ENCODE measurements at regions not wholly inside any gene's neighbourhood (a gene's known extent, or its start where the extent isn't known, plus 50 kb on each side); places are given as distances from the start of the nearest gene placed in this dataset.
A peak's percentile ranks its signal among the peaks of the same experiment; 100 is the strongest.
"Not testable (repeated sequence)": the region's sequence is repeated elsewhere in the genome, so short reads cannot be mapped to it uniquely, and the experiment has no call there.

GRCh38 chr12:4157122-4157521 is 116.4 kb upstream of the CCND2 start:
- no peak overlapping the region for H3K4me3 ChIP-seq (ENCODE audit: low read length)
- WGBS (ENCODE audit: insufficient coverage, low lambda C conversion rate), result 20% methylated on average over 1 of the region's 3 CpGs
- no peaks in the 10 kb centered on the region for H3K4me1 ChIP-seq (ENCODE audit: control insufficient read depth, insufficient read depth, low read length)
- H3K9me3 ChIP-seq (ENCODE audit: control insufficient read depth, low read depth, low read length), result no peaks in the 10 kb centered on the region
- no peak for DNase-seq
- H3K36me3 ChIP-seq (ENCODE audit: control insufficient read depth, insufficient read depth, low read length), result no peaks in the 10 kb centered on the region
- H3K27me3 ChIP-seq (ENCODE audit: control insufficient read depth, insufficient read depth, low read length), result no peaks in the 10 kb centered on the region
- H3K27ac ChIP-seq (ENCODE audit: low read length), result no peak overlapping the region

GRCh38 chr12:4156317-4156716 is 117.2 kb upstream of the CCND2 start:
- Histone ChIP-seq H3K27ac (ENCODE audit: low read length) (no peak overlapping the region), H3K9me3 (ENCODE audit: control insufficient read depth, low read depth, low read length) (no peaks in the 10 kb centered on the region), H3K27me3 (ENCODE audit: control insufficient read depth, insufficient read depth, low read length) (no peaks in the 10 kb centered on the region), H3K36me3 (ENCODE audit: control insufficient read depth, insufficient read depth, low read length) (no peaks in the 10 kb centered on the region), H3K4me3 (ENCODE audit: low read length) (no peak overlapping the region), H3K4me1 (ENCODE audit: control insufficient read depth, insufficient read depth, low read length) (no peaks in the 10 kb centered on the region)
- WGBS (ENCODE audit: insufficient coverage, low lambda C conversion rate), result no CpG with 5 or more reads among the region's 2 CpGs
- DNase-seq, result no peak

GRCh38 chr12:4154672-4155225 is 118.8 kb upstream of the CCND2 start:
- Histone ChIP-seq H3K9me3 (ENCODE audit: control insufficient read depth, low read depth, low read length) (no peaks in the 10 kb centered on the region), H3K36me3 (ENCODE audit: control insufficient read depth, insufficient read depth, low read length) (no peaks in the 10 kb centered on the region), H3K4me3 (ENCODE audit: low read length) (no peak overlapping the region), H3K27ac (ENCODE audit: low read length) (no peak overlapping the region), H3K27me3 (ENCODE audit: control insufficient read depth, insufficient read depth, low read length) (no peaks in the 10 kb centered on the region), H3K4me1 (ENCODE audit: control insufficient read depth, insufficient read depth, low read length) (no peaks in the 10 kb centered on the region)
- 100% methylated on average over 2 of the region's 7 CpGs for WGBS (ENCODE audit: insufficient coverage, low lambda C conversion rate)
- no peak for DNase-seq

- H3K36me3 ChIP-seq (ENCODE audit: control insufficient read depth, insufficient read depth, low read length), result no peaks in the 10 kb centered on the region
- DNase-seq, result peak in 1 of 2 donors; percentile 65
- no CpG with 5 or more reads among the region's 3 CpGs for WGBS (ENCODE audit: insufficient coverage, low lambda C conversion rate)
- H3K4me1 ChIP-seq (ENCODE audit: control insufficient read depth, insufficient read depth, low read length), result no peaks in the 10 kb centered on the region
- no peaks in the 10 kb centered on the region for H3K9me3 ChIP-seq (ENCODE audit: control insufficient read depth, low read depth, low read length)
- H3K4me3 ChIP-seq (ENCODE audit: low read length), result no peak overlapping the region
- no peaks in the 10 kb centered on the region for H3K27me3 ChIP-seq (ENCODE audit: control insufficient read depth, insufficient read depth, low read length)
- H3K27ac ChIP-seq (ENCODE audit: low read length), result no peak overlapping the region
These were observed 120.1 kb upstream of the CCND2 start for GRCh38 chr12:4153343-4153892.

- Histone ChIP-seq H3K9me3 (ENCODE audit: control insufficient read depth, low read depth, low read length) (no peaks in the 10 kb centered on the region), H3K4me3 (ENCODE audit: low read length) (no peak overlapping the region), H3K36me3 (ENCODE audit: control insufficient read depth, insufficient read depth, low read length) (no peaks in the 10 kb centered on the region), H3K27me3 (ENCODE audit: control insufficient read depth, insufficient read depth, low read length) (no peaks in the 10 kb centered on the region), H3K4me1 (ENCODE audit: control insufficient read depth, insufficient read depth, low read length) (no peaks in the 10 kb centered on the region), H3K27ac (ENCODE audit: low read length) (no peak overlapping the region)
- WGBS (ENCODE audit: insufficient coverage, low lambda C conversion rate), result 40% methylated on average over 1 of the region's 7 CpGs
- DNase-seq, result no peak
These were observed 121.3 kb upstream of the CCND2 start for GRCh38 chr12:4152145-4152795.

- no peaks in the 10 kb centered on the region for H3K4me1 ChIP-seq (ENCODE audit: control insufficient read depth, insufficient read depth, low read length)
- H3K27me3 ChIP-seq (ENCODE audit: control insufficient read depth, insufficient read depth, low read length), result no peaks in the 10 kb centered on the region
- DNase-seq, result no peak
- 100% methylated on average over 2 of the region's 4 CpGs for WGBS (ENCODE audit: insufficient coverage, low lambda C conversion rate)
- H3K36me3 ChIP-seq (ENCODE audit: control insufficient read depth, insufficient read depth, low read length), result no peaks in the 10 kb centered on the region
- H3K9me3 ChIP-seq (ENCODE audit: control insufficient read depth, low read depth, low read length), result no peaks in the 10 kb centered on the region
- H3K4me3 ChIP-seq (ENCODE audit: low read length), result no peak overlapping the region
- H3K27ac ChIP-seq (ENCODE audit: low read length), result no peak overlapping the region
These were observed 122.0 kb upstream of the CCND2 start for GRCh38 chr12:4151362-4152121.

GRCh38 chr12:4150355-4150754 is 123.2 kb upstream of the CCND2 start:
- not testable (repeated sequence) for DNase-seq; H3K4me1 ChIP-seq (ENCODE audit: control insufficient read depth, insufficient read depth, low read length); H3K4me3 ChIP-seq (ENCODE audit: low read length); H3K36me3 ChIP-seq (ENCODE audit: control insufficient read depth, insufficient read depth, low read length); H3K27ac ChIP-seq (ENCODE audit: low read length); H3K27me3 ChIP-seq (ENCODE audit: control insufficient read depth, insufficient read depth, low read length); H3K9me3 ChIP-seq (ENCODE audit: control insufficient read depth, low read depth, low read length)
- no CpG with 5 or more reads among the region's 11 CpGs for WGBS (ENCODE audit: insufficient coverage, low lambda C conversion rate)

GRCh38 chr12:4148418-4149056 is 125.0 kb upstream of the CCND2 start:
- H3K9me3 ChIP-seq (ENCODE audit: control insufficient read depth, low read depth, low read length), result no peaks in the 10 kb centered on the region

GRCh38 chr12:4147031-4147481 is 126.5 kb upstream of the CCND2 start:
- H3K4me3 ChIP-seq (ENCODE audit: low read length), result no peak overlapping the region
- DNase-seq, result no peak
- peaks cover 2% of the 10 kb centered on the region for H3K27me3 ChIP-seq (ENCODE audit: control insufficient read depth, insufficient read depth, low read length)
- no peak overlapping the region for H3K27ac ChIP-seq (ENCODE audit: low read length)
- no peaks in the 10 kb centered on the region for H3K4me1 ChIP-seq (ENCODE audit: control insufficient read depth, insufficient read depth, low read length)
- no peaks in the 10 kb centered on the region for H3K9me3 ChIP-seq (ENCODE audit: control insufficient read depth, low read depth, low read length)
- 80% methylated on average over 1 of the region's 7 CpGs for WGBS (ENCODE audit: insufficient coverage, low lambda C conversion rate)
- H3K36me3 ChIP-seq (ENCODE audit: control insufficient read depth, insufficient read depth, low read length), result no peaks in the 10 kb centered on the region

More at GRCh38 chr12:4148418-4149056, 125.0 kb upstream of the CCND2 start:
- no peaks in the 10 kb centered on the region for H3K4me1 ChIP-seq (ENCODE audit: control insufficient read depth, insufficient read depth, low read length)
- H3K4me3 ChIP-seq (ENCODE audit: low read length), result no peak overlapping the region
- DNase-seq, result no peak
- WGBS (ENCODE audit: insufficient coverage, low lambda C conversion rate), result no CpG with 5 or more reads among the region's 5 CpGs
- no peak overlapping the region for H3K27ac ChIP-seq (ENCODE audit: low read length)
- H3K27me3 ChIP-seq (ENCODE audit: control insufficient read depth, insufficient read depth, low read length), result peaks cover 2% of the 10 kb centered on the region
- H3K36me3 ChIP-seq (ENCODE audit: control insufficient read depth, insufficient read depth, low read length), result no peaks in the 10 kb centered on the region
